ENCODE measurements at regions not wholly inside any gene's neighbourhood (a gene's known extent, or its start where the extent isn't known, plus 50 kb on each side); places are given as distances from the start of the nearest gene placed in this dataset.

GRCh38 chr10:29881336-29881771, 178.0 kb downstream of the JCAD start:
- H3K9me3 ChIP-seq (ENCODE audit: control insufficient read depth, insufficient read depth, low read depth, low read length): no peaks in the 10 kb centered on the region
- H3K4me1 ChIP-seq (ENCODE audit: control insufficient read depth, insufficient read depth, low read length): no peaks in the 10 kb centered on the region
- no peak overlapping the region for H3K27ac ChIP-seq (ENCODE audit: extremely low read depth, low read depth, low read length)
- H3K4me3 ChIP-seq (ENCODE audit: low read depth, low read length): no peak overlapping the region
- no peaks in the 10 kb centered on the region for H3K36me3 ChIP-seq (ENCODE audit: control insufficient read depth in 2 of 2, insufficient read depth in 1 of 2, low read length in 2 of 2)
- CTCF ChIA-PET: no interaction called here
- POLR2A ChIA-PET: no interaction called here
- TF ChIP-seq ZNF777 (tag by site-specific recombination; IDR thresholded peaks at IDR 0.05; ENCODE audit: borderline replicate concordance): no peak
- TF ChIP-seq CTCF (tag by site-specific recombination; IDR thresholded peaks at IDR 0.05): no peak
- TF ChIP-seq ZNF664 (tag by site-specific recombination; IDR thresholded peaks at IDR 0.05): no peak
- no peak for TF ChIP-seq ZBTB1 (tag by site-specific recombination; IDR thresholded peaks at IDR 0.05)
- TF ChIP-seq OSR2 (tag by site-specific recombination; IDR thresholded peaks at IDR 0.05): no peak
- TF ChIP-seq ZXDB (tag by site-specific recombination; IDR thresholded peaks at IDR 0.05): no peak
- TF ChIP-seq ZNF513 (tag by site-specific recombination; IDR thresholded peaks at IDR 0.05): no peak
- no peak for TF ChIP-seq ZFHX2 (tag by site-specific recombination; conservative IDR thresholded peaks at IDR 0.05)
- no peak for TF ChIP-seq ZNF585B (tag by site-specific recombination; IDR thresholded peaks at IDR 0.05)
- TF ChIP-seq ZBTB26 (tag by site-specific recombination; optimal IDR thresholded peaks at IDR 0.05): no peak

GRCh38 chr10:29880856-29881255, 178.5 kb downstream of the JCAD start:
- Histone ChIP-seq H3K27ac (ENCODE audit: extremely low read depth, low read depth, low read length) (no peak overlapping the region), H3K9me3 (ENCODE audit: control insufficient read depth, insufficient read depth, low read depth, low read length) (no peaks in the 10 kb centered on the region), H3K4me1 (ENCODE audit: control insufficient read depth, insufficient read depth, low read length) (no peaks in the 10 kb centered on the region), H3K4me3 (ENCODE audit: low read depth, low read length) (no peak overlapping the region), H3K36me3 (ENCODE audit: control insufficient read depth in 2 of 2, insufficient read depth in 1 of 2, low read length in 2 of 2) (no peaks in the 10 kb centered on the region)
- ChIA-PET POLR2A (no interaction called here), CTCF (no interaction called here)
- TF ChIP-seq ELK4 (IDR thresholded peaks at IDR 0.05; ENCODE audit: borderline replicate concordance, low read depth, low read length): no peak
- TF ChIP-seq ZBTB11 (tag by site-specific recombination; conservative IDR thresholded peaks at IDR 0.05; ENCODE audit: low read depth): no peak
- TF ChIP-seq ZNF221 (tag by site-specific recombination; IDR thresholded peaks at IDR 0.05; ENCODE audit: borderline replicate concordance): no peak
- no peak for TF ChIP-seq ZNF518A (tag by site-specific recombination; conservative IDR thresholded peaks at IDR 0.05; ENCODE audit: low read depth)
- no peak for TF ChIP-seq KLF16 (tag by site-specific recombination; IDR thresholded peaks at IDR 0.05)
- no peak for TF ChIP-seq ZNF398 (tag by site-specific recombination; IDR thresholded peaks at IDR 0.05)
- no peak for TF ChIP-seq ZNF341 (tag by site-specific recombination; IDR thresholded peaks at IDR 0.05; ENCODE audit: low read depth)
- TF ChIP-seq ZNF514 (tag by site-specific recombination; IDR thresholded peaks at IDR 0.05): no peak
- no peak for TF ChIP-seq ZSCAN16 (tag by site-specific recombination; IDR thresholded peaks at IDR 0.05)
